ENCODE measurements at regions not wholly inside any gene's neighbourhood (a gene's known extent, or its start where the extent isn't known, plus 50 kb on each side); places are given as distances from the start of the nearest gene placed in this dataset.

- Histone ChIP-seq H3K4me2 (no peak overlapping the region), H3K9me2 (ENCODE audit: insufficient read depth) (no peaks in the 10 kb centered on the region), H3K79me2 (replicated peaks; ENCODE audit: insufficient read depth) (no peaks in the 10 kb centered on the region), H4K20me1 (replicated peaks; ENCODE audit: insufficient read depth) (no peaks in the 10 kb centered on the region), H3K27me3 (ENCODE audit: insufficient read depth) (no peaks in the 10 kb centered on the region), H3K27ac (ENCODE audit: low read depth) (no peak overlapping the region), H3K4me3 (no peak overlapping the region), H3F3A (replicated peaks; ENCODE audit: low read depth) (no peaks in the 10 kb centered on the region), H2AFZ (no peak overlapping the region), H3K4me1 (ENCODE audit: insufficient read depth) (no peaks in the 10 kb centered on the region), H3K36me3 (ENCODE audit: insufficient read depth) (no peaks in the 10 kb centered on the region)
- no peak for DNase-seq (ENCODE audit: low spot score)
- Mint-ChIP-seq H3K27ac (no peak overlapping the region), H3K4me3 (no peak overlapping the region), H3K36me3 (ENCODE audit: low read depth) (no peaks in the 10 kb centered on the region), H3K9me3 (peaks cover 11% of the 10 kb centered on the region; the same call in 2 of the 3 replicates), H3K4me1 (no peaks in the 10 kb centered on the region), H3K27me3 (ENCODE audit: insufficient read depth, low read depth, poor library complexity) (peaks cover 3% of the 10 kb centered on the region)
- TF ChIP-seq CTCF (conservative IDR thresholded peaks at IDR 0.05; ENCODE audit: low read depth in 2 of 2) (no peak), ZNF331 (CRISPR knock-in tag; IDR thresholded peaks at IDR 0.05; ENCODE audit: low read depth) (no peak), CREB1 (CRISPR knock-in tag; IDR thresholded peaks at IDR 0.05; ENCODE audit: low read depth) (no peak), ZNF462 (CRISPR knock-in tag; IDR thresholded peaks at IDR 0.05) (no peak), REST (IDR thresholded peaks at IDR 0.05; ENCODE audit: unreplicated experiment) (no peak), NANOG (IDR thresholded peaks at IDR 0.05; ENCODE audit: borderline replicate concordance) (no peak), STAT1 (IDR thresholded peaks at IDR 0.05; ENCODE audit: unreplicated experiment) (no peak), JUNB (IDR thresholded peaks at IDR 0.05; ENCODE audit: unreplicated experiment) (no peak), POLR2AphosphoS5 (IDR thresholded peaks at IDR 0.05; ENCODE audit: low read depth) (no peak), ZNF114 (CRISPR knock-in tag; IDR thresholded peaks at IDR 0.05) (no peak), EZH2phosphoT487 (IDR thresholded peaks at IDR 0.05; ENCODE audit: unreplicated experiment) (no peak), EZH2 (IDR thresholded peaks at IDR 0.05; ENCODE audit: low read depth, unreplicated experiment) (no peak)
- TF ChIP-seq, protein P1, sequence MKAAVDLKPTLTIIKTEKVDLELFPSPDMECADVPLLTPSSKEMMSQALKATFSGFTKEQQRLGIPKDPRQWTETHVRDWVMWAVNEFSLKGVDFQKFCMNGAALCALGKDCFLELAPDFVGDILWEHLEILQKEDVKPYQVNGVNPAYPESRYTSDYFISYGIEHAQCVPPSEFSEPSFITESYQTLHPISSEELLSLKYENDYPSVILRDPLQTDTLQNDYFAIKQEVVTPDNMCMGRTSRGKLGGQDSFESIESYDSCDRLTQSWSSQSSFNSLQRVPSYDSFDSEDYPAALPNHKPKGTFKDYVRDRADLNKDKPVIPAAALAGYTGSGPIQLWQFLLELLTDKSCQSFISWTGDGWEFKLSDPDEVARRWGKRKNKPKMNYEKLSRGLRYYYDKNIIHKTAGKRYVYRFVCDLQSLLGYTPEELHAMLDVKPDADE (IDR thresholded peaks at IDR 0.05): no peak
- ATAC-seq: no peak
These were observed 173.3 kb upstream of the RASA1 start for GRCh38 chr5:87094347-87094746.

All from GM23338 (cell line).